Uterus (tissue), 3 donors: ENCODE measurements at regions not wholly inside any gene's neighbourhood (a gene's known extent, or its start where the extent isn't known, plus 50 kb on each side); places are given as distances from the start of the nearest gene placed in this dataset.
A peak's percentile ranks its signal among the peaks of the same experiment; 100 is the strongest.
"Not testable (repeated sequence)": the region's sequence is repeated elsewhere in the genome, so short reads cannot be mapped to it uniquely, and the experiment has no call there.

Source experiments
- DNase-seq, 2 donors: peaks; one replicate each; pipeline ENCODE4 v3.0.0-alpha.2; 2019 to 2020
- H3K27ac ChIP-seq, 2 donors: fragments of 200-600 bp; sonication (generic); 1 replicate in 1 of 2; 2 replicates in 1 of 2; pipeline ENCODE4 v1.5.1; 2016 to 2018
- H3K27me3 ChIP-seq, 2 donors: fragments of 200-600 bp; sonication (generic); one replicate each; pipeline ENCODE4 v1.5.1; 2018 to 2019; ENCODE audit warnings: control low read depth in 1 of 2
- H3K36me3 ChIP-seq, 2 donors: fragments of 200-600 bp; sonication (generic); one replicate each; pipeline ENCODE4 v1.5.1; 2019; ENCODE audit warnings: control low read depth in 1 of 2
- H3K4me1 ChIP-seq, 2 donors: fragments of 200-600 bp; sonication (generic); one replicate each; pipeline ENCODE4 v1.5.1; 2018 to 2019; ENCODE audit warnings: control low read depth in 1 of 2
- H3K4me3 ChIP-seq, 2 donors: fragments of 200-600 bp; sonication (generic); 1 replicate in 1 of 2; 2 replicates in 1 of 2; pipeline ENCODE4 v1.5.1; 2018 to 2019; ENCODE audit warnings: mild to moderate bottlenecking in 1 of 2
- H3K9me3 ChIP-seq, 2 donors: fragments of 200-600 bp; sonication (generic); one replicate each; pipeline ENCODE4 v1.5.1; 2019; ENCODE audit warnings: control low read depth in 1 of 2
- CTCF ChIP-seq, 4 experiments: fragments of 200-600 bp in 2 of 4; fragments of 450-650 bp in 2 of 4; sonication (generic) in 2 of 4; IDR thresholded peaks; one replicate each; pipeline ENCODE4 v1.5.1; 2016 to 2019; ENCODE audit warnings: antibody characterized with exemption in 4 of 4, mild to moderate bottlenecking in 2 of 4, moderate library complexity in 1 of 4
- POLR2A ChIP-seq, 2 donors: fragments of 450-650 bp; IDR thresholded peaks; one replicate each; pipeline ENCODE4 v1.6.1; 2016; ENCODE audit warnings: antibody characterized with exemption in 2 of 2, mild to moderate bottlenecking in 1 of 2, moderate library complexity in 1 of 2
- intact Hi-C: fragments of 100-400 bp; cut with DNase I; formaldehyde crosslinking; loops from one replicate; pipeline ENCODE4 v1.15.1; 2023; ENCODE audit warnings: low total_unique reads
- donor health status: DM: yes; HTN: yes; CAD: no.

- TF ChIP-seq POLR2A (IDR thresholded peaks at IDR 0.05) (no peak), CTCF (IDR thresholded peaks at IDR 0.05) (no peak)
- Histone ChIP-seq H3K4me1 (no peaks in the 10 kb centered on the region), H3K27me3 (no peaks in the 10 kb centered on the region), H3K9me3 (no peaks in the 10 kb centered on the region), H3K27ac (no peak overlapping the region), H3K4me3 (no peak overlapping the region), H3K36me3 (no peaks in the 10 kb centered on the region)
- intact Hi-C loops = no loop called here
- no peak for DNase-seq
Observed at GRCh38 chr1:30461640-30462039, 261.7 kb downstream of the MATN1 start.

- TF ChIP-seq POLR2A (IDR thresholded peaks at IDR 0.05) = no peak
- TF ChIP-seq CTCF (IDR thresholded peaks at IDR 0.05) = no peak
- no peak for DNase-seq
- H3K36me3 ChIP-seq = no peaks in the 10 kb centered on the region
Observed at GRCh38 chr1:30460661-30461060, 262.7 kb downstream of the MATN1 start.

GRCh38 chr1:30458730-30459485 lies 264.5 kb downstream of the MATN1 start:
- H3K27me3 ChIP-seq, intact Hi-C loops, H3K36me3 ChIP-seq, H3K4me1 ChIP-seq, H3K9me3 ChIP-seq, H3K27ac ChIP-seq, H3K4me3 ChIP-seq: not testable (repeated sequence)
- DNase-seq = peak in 1 of 2 donors; percentile 1

More at GRCh38 chr1:30460661-30461060, 262.7 kb downstream of the MATN1 start:
- Histone ChIP-seq H3K4me1 (no peaks in the 10 kb centered on the region), H3K27me3 (no peaks in the 10 kb centered on the region), H3K4me3 (no peak overlapping the region), H3K27ac (no peak overlapping the region), H3K9me3 (no peaks in the 10 kb centered on the region)
- intact Hi-C loops = no loop called here

GRCh38 chr1:30452925-30453324 lies 270.5 kb downstream of the MATN1 start:
- H3K27me3 ChIP-seq = no peaks in the 10 kb centered on the region
- no peak for TF ChIP-seq CTCF (IDR thresholded peaks at IDR 0.05)
- no peak for TF ChIP-seq POLR2A (IDR thresholded peaks at IDR 0.05)
- DNase-seq = no peak

GRCh38 chr1:30452170-30452569 lies 271.2 kb downstream of the MATN1 start:
- Histone ChIP-seq H3K4me3 (no peak overlapping the region), H3K27ac (no peak overlapping the region), H3K36me3 (no peaks in the 10 kb centered on the region), H3K9me3 (no peaks in the 10 kb centered on the region), H3K4me1 (no peaks in the 10 kb centered on the region), H3K27me3 (no peaks in the 10 kb centered on the region)
- DNase-seq = no peak
- intact Hi-C loops = no loop called here
- TF ChIP-seq CTCF (IDR thresholded peaks at IDR 0.05) (no peak), POLR2A (IDR thresholded peaks at IDR 0.05) (no peak)

More at GRCh38 chr1:30452925-30453324, 270.5 kb downstream of the MATN1 start:
- Histone ChIP-seq H3K4me1 (no peaks in the 10 kb centered on the region), H3K9me3 (no peaks in the 10 kb centered on the region), H3K4me3 (no peak overlapping the region), H3K27ac (no peak overlapping the region), H3K36me3 (no peaks in the 10 kb centered on the region)
- intact Hi-C loops = no loop called here
